HEK293T (cell line): ENCODE measurements at regions not wholly inside any gene's neighbourhood (a gene's known extent, or its start where the extent isn't known, plus 50 kb on each side); places are given as distances from the start of the nearest gene placed in this dataset.

Experiments
- CTCF ChIA-PET: fragments of 350-600 bp; formaldehyde crosslinking; extraction: SDS; loops from one replicate; lab custom pipeline; 2021; ENCODE audit warnings: antibody characterized with exemption, inconsistent platforms; lab: Yijun Ruan, JAX
- POLR2A ChIA-PET: fragments of 350-600 bp; formaldehyde crosslinking; extraction: SDS; loops from one replicate; lab custom pipeline; 2020; ENCODE audit warnings: antibody characterized with exemption, inconsistent platforms; lab: Yijun Ruan, JAX
- DNase-seq: peaks from one replicate; pipeline ENCODE4 v3.0.0; 2012; ENCODE audit warnings: mixed read lengths; ENCODE audit errors: extremely low spot score
- ARNT ChIP-seq: fragments of 450-650 bp; IDR thresholded peaks from 2 replicates; pipeline ENCODE4 v1.6.1; 2017; ENCODE audit warnings: mild to moderate bottlenecking
- BHLHE40 ChIP-seq: fragments of 450-650 bp; IDR thresholded peaks from 2 replicates; pipeline ENCODE4 v1.6.1; 2016; ENCODE audit warnings: mild to moderate bottlenecking, moderate library complexity, borderline replicate concordance
- CTBP1 ChIP-seq: fragments of 450-650 bp; IDR thresholded peaks from 2 replicates; pipeline ENCODE4 v1.6.1; 2016; ENCODE audit warnings: borderline replicate concordance
- ELF4 ChIP-seq: fragments of 450-650 bp; IDR thresholded peaks from 2 replicates; pipeline ENCODE4 v1.6.1; 2017; ENCODE audit warnings: antibody characterized with exemption
- FOXA1 ChIP-seq: fragments of 450-650 bp; IDR thresholded peaks from 2 replicates; pipeline ENCODE4 v1.6.1; 2016; ENCODE audit warnings: mild to moderate bottlenecking
- FOXK2 ChIP-seq: fragments of 450-650 bp; IDR thresholded peaks from 2 replicates; pipeline ENCODE4 v1.6.1; 2016; ENCODE audit warnings: mild to moderate bottlenecking
- FOXM1 ChIP-seq: fragments of 450-650 bp; IDR thresholded peaks from 2 replicates; pipeline ENCODE4 v1.6.1; 2017; ENCODE audit warnings: mild to moderate bottlenecking, borderline replicate concordance
- HDGF ChIP-seq: fragments of 450-650 bp; IDR thresholded peaks from 2 replicates; pipeline ENCODE4 v1.6.1; 2017; ENCODE audit warnings: antibody characterized with exemption, borderline replicate concordance
- L3MBTL2 ChIP-seq: fragments of 450-650 bp; conservative IDR thresholded peaks from 2 replicates; pipeline ENCODE4 v1.6.1; 2016; ENCODE audit warnings: mild to moderate bottlenecking
- LEF1 ChIP-seq: fragments of 450-650 bp; IDR thresholded peaks from 2 replicates; pipeline ENCODE4 v1.6.1; 2017; ENCODE audit warnings: mild to moderate bottlenecking, borderline replicate concordance
- NFRKB ChIP-seq: fragments of 450-650 bp; IDR thresholded peaks from 2 replicates; pipeline ENCODE4 v1.6.1; 2016; ENCODE audit warnings: mild to moderate bottlenecking, moderate library complexity
- PKNOX1 ChIP-seq: fragments of 450-650 bp; IDR thresholded peaks from 2 replicates; pipeline ENCODE4 v1.6.1; 2016
- SP1 ChIP-seq: fragments of 450-650 bp; IDR thresholded peaks from 2 replicates; pipeline ENCODE4 v1.6.1; 2017
- SUZ12 ChIP-seq: fragments of 450-650 bp; IDR thresholded peaks from 2 replicates; pipeline ENCODE4 v1.6.1; 2016; ENCODE audit warnings: mild to moderate bottlenecking
- TARDBP ChIP-seq: fragments of 450-650 bp; IDR thresholded peaks from 2 replicates; pipeline ENCODE4 v1.6.1; 2016
- ZNF384 ChIP-seq: fragments of 450-650 bp; IDR thresholded peaks from 2 replicates; pipeline ENCODE4 v1.6.1; 2016

GRCh38 chr18:55658598-55658997, 70.6 kb upstream of the TCF4 start:
- POLR2A ChIA-PET, result no interaction called here
- TF ChIP-seq LEF1 (no peak), PKNOX1 (no peak), NFRKB (no peak), HDGF (no peak), SUZ12 (no peak)
- CTCF ChIA-PET, result no interaction called here
- DNase-seq, result no peak

GRCh38 chr18:55657572-55658331, 69.8 kb upstream of the TCF4 start:
- POLR2A ChIA-PET, result no interaction called here
- TF ChIP-seq ELF4, result no peak
- no peak for TF ChIP-seq FOXK2
- TF ChIP-seq FOXM1, result no peak
- TF ChIP-seq LEF1, result no peak
- no peak for TF ChIP-seq L3MBTL2
- DNase-seq, result no peak
- CTCF ChIA-PET, result no interaction called here

- no peak for DNase-seq
- CTCF ChIA-PET, result no interaction called here
- POLR2A ChIA-PET, result no interaction called here
- no peak for TF ChIP-seq FOXK2
- no peak for TF ChIP-seq CTBP1
Observed at GRCh38 chr18:55654986-55655385, 67.0 kb upstream of the TCF4 start.

GRCh38 chr18:55651236-55651635, 63.2 kb upstream of the TCF4 start:
- TF ChIP-seq ZNF384, result no peak
- no peak for TF ChIP-seq HDGF
- TF ChIP-seq CTBP1, result no peak
- ChIA-PET CTCF (no interaction called here), POLR2A (no interaction called here)
- no peak for DNase-seq

- ChIA-PET CTCF (no interaction called here), POLR2A (no interaction called here)
- no peak for TF ChIP-seq BHLHE40
- DNase-seq, result no peak
Observed at GRCh38 chr18:55650363-55650870, 62.4 kb upstream of the TCF4 start.

GRCh38 chr18:55647331-55647730, 59.3 kb upstream of the TCF4 start:
- ChIA-PET POLR2A (no interaction called here), CTCF (no interaction called here)
- TF ChIP-seq SP1, result no peak
- TF ChIP-seq ARNT, result no peak
- no peak for TF ChIP-seq LEF1
- no peak for DNase-seq

GRCh38 chr18:55642191-55642590, 54.2 kb upstream of the TCF4 start:
- DNase-seq, result no peak
- CTCF ChIA-PET, result no interaction called here
- TF ChIP-seq BHLHE40 (no peak), ARNT (no peak), L3MBTL2 (no peak), FOXM1 (no peak), ELF4 (no peak), CTBP1 (no peak), NFRKB (no peak), PKNOX1 (no peak), SP1 (no peak), SUZ12 (no peak), FOXA1 (no peak), LEF1 (no peak), ZNF384 (no peak), TARDBP (no peak), HDGF (no peak), FOXK2 (no peak)
- POLR2A ChIA-PET, result no interaction called here

- POLR2A ChIA-PET, result no interaction called here
- DNase-seq, result no peak
- CTCF ChIA-PET, result no interaction called here
- TF ChIP-seq SP1 (no peak), FOXA1 (no peak), PKNOX1 (no peak), CTBP1 (no peak), TARDBP (no peak), ZNF384 (no peak), FOXK2 (no peak), HDGF (no peak), FOXM1 (no peak), NFRKB (no peak), SUZ12 (no peak), LEF1 (no peak), L3MBTL2 (no peak), BHLHE40 (no peak)
Observed at GRCh38 chr18:55641486-55641885, 53.5 kb upstream of the TCF4 start.
